NCI-H2107 treated with DMSO at 0.1 percent for 48 hours (cell line): ENCODE measurements at regions not wholly inside any gene's neighbourhood (a gene's known extent, or its start where the extent isn't known, plus 50 kb on each side); places are given as distances from the start of the nearest gene placed in this dataset.

Source experiments
- DNase-seq: peaks from one replicate; lab custom pipeline; 2025; ENCODE audit not compliant: unreplicated experiment; lab: John Stamatoyannopoulos, UW

DNA sequence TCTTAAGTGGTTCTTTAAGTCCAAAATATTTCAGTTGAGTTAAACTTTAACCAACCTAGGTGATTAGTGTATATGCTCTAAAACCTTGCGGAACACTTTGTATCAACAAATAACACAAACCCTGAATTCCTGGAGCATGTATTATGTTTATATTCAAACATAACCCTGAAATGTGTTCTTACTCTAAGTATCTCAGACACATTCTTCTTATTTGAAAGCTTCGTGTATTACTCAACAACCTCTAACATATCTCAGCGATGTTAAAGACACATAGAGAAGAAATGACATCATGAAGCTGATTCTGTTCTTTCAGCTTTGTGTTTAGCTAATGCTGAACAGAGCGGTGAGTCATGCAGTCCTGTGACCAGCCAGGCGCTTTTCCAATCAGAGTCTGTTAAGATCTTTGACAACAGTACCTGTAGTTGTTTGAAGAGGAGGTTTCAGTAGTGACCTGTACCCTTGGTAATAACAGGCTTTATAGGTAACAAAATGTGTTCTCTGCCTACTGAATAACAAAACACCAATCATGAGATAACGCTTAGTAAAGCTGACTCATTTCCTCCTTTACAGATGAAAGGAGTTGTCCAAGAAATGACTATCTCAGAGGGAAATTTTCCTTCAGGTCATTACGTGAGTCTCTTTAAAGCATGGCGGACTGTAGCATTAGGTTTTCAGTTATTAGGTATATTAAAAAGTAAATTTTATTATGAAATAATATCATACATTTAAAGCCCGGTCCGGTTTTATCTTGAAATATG, 67.3 kb upstream of the KLF6 start:
- DNase-seq: no peak

- DNase-seq: no peak
These were observed 66.3 kb upstream of the KLF6 start for GRCh38 chr10:3850999-3851937.

DNA sequence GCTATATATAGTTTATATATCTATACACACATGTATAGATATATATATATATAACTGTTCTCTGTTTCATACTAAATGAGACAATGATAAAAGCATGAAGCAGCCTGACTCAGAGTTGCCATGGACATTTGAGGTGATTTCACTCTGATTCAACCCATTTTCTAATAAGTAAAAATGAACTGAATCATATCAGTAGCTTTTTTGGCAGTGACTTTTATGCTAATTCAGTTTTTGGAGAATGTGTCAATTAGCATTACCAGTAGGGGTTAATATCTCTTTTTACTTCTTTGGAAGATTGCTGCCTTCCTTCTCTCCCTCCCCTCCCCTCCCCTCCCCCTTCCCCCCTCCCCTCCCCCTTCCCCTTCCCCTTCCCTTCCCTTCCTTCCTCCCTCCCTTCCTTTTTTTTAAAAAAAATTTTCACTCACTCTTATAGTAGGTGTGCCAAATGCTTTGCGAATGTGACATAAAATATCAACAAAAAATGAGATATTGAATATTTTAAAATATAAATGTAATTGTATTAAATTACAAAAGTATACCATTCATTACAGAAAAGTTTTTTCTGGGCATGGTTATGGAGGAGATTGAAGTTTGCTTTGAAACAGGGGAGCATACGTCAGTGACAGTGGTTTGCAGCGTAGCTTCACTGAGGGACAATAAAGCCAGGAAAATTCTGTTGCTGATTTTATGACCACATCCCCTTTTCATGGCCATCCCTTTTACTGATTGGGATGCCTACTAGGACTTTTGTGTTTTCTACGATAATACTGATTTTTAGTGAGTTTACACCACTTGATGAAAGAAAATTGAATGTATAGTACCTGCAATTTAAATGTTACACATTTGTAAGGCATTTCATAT, 64.0 kb upstream of the KLF6 start:
- DNase-seq: no peak

DNA sequence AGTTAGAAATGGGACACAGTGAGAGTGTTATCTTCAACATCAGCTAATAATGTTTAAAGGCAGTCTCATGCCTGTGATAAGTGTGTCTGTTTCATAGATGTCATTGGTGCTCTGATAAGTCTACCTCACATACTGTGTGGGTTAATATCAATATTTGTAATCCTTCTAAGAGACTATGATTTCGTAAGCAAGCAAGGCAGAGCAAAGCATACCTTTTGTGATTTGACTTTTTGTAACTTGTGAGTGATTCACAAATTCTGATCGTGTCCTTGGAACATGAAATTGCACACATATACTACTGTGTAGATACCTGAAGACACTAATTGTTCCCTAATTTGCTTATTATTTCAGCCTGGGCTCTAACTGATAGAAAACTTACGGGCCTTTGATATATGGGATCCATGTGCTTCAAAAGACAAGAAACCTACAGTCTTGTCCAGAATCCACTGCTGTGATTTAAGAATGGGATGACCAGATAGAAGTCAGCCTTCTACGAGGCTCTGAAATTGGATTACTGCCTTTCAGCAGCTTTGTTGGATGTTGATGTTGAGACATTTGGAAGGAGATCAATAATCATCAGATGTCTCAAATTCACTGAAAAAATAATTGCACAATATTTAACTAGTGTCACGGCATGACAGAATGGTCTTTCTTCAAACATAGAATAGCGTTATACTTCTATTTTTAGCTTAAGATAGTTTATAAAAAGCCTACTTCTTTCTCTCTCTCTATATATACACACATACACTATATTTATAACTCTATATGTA, 63.2 kb upstream of the KLF6 start:
- no peak for DNase-seq

DNA sequence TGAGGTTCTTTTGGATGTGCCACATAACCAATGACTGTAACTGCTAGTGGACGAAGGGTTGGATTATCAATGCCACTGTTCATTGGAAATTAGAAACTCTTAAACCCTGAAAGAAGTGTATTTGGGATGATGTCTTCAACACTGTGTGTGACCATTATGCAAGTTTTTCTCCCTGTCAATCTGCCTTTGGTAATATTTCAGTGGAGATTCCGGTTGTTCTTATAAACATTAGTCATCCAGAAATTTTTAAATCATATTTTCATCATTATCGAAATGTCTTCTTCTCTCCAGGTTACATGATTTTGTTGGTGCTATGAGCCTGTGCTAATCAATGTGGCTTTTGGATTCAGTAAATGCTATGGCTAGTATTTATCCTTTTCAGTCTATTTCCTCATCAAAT, 61.7 kb upstream of the KLF6 start:
- DNase-seq: no peak

DNA sequence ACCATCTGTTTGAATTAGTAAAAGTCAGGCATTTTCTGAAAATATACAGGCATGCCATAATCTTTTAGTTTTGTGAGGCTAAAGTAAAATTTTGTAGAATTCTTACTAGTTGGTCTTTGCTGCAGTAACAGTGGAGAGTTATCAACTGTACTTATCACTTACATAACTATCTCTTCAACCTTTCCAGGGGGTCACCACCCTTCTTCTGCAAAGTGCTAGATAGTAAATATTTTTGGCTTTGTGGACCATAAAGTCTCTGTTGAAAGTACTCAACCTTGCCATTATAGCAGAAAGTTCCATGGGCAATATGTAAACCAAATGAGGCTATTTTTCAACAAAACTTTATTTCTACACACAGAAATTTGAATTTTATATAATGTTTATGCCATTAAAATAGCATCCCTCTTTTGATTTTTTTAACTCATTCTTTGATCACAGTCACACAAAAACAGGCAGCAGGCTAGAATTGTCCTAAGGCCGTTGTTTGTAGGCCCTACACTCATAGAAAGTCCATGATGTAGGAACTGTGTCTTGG, 59.5 kb upstream of the KLF6 start:
- DNase-seq: no peak

- no peak for DNase-seq
These were observed 53.7 kb upstream of the KLF6 start for GRCh38 chr10:3838460-3839437.

DNA sequence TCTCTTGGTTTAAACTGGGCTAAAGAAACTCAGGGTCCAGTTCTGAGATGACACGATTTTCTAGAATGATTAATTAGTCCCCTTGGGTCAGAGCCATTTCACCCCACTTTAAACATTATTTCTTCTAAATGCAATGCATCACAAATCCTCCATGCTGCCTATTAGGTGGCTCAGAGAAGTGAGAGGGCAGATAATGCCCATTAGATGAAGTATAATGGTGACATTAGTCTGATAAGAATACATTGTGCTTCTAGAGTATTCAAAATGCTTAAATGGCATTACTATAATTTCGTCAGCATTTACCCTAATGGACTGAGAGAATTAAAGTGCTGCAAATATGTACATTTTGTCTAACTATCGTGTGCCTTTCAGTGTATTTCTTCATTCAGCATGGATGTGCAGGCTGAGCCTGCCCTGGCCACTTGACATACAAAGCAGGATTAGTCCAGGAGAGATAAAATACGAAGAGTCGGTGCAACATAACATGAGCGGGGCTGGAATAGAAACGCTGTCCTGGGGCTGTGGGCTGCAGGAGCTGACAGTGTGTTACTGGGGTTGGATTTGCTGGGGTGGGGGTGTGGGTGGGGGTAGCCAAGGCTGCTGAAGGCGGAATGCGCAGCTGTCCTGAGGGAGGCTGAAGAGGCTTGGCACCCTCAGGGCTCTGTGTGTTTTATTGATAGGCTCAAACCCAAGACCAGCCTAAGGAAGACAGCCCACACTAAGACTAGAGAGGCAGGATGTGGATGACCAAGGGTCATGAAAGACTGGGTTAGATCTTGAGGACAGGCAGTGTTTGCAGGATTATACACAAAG, 52.8 kb upstream of the KLF6 start:
- DNase-seq: no peak

DNA sequence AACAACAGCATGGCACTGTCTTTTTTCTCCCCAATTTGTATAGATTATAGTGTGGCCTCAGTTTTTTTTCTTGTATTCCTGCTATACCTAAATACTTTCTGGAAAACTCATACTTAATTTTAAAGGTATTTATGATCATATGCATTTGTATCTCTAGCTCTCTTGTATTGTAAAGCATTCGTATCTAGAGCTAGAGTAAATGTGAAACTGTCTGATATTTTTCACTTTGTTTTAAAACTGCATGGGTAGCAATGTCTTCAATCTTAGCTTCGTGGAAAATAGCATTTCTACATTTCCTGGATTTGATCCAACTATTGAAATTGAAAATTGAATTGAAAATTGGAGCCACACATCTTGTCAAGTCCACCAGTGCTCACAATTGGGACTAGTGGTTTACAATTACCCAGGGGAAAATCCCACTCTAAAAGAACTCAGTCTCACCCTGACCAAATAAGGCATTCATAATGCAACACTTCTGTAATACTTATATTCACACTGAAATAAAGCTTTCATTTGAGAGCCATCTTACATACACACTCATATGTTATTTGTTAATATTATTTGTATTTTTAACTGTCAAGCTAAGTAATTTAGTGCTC, 51.3 kb upstream of the KLF6 start:
- DNase-seq: no peak

GRCh38 chr10:3835770-3836169, 50.8 kb upstream of the KLF6 start:
- no peak for DNase-seq

DNA sequence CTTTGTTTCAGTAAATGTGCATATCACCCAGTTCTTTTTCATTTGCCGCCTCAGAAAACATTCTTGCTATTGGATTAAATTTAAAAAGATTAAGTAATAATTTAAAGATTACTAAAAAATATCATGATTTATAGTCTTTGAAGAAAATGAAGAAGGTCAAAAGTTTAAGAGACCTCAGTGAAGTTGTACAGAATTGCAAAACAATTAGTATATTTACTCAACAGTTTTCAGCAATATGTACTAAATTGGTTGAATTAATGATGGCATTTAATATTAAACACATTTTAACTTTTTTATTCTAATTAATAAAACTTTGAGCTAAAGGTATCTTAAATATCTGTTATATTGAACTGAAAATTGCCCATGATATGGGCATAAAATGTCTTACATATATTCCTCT, 49.9 kb upstream of the KLF6 start:
- DNase-seq: no peak
